Mesothelial cell of epicardium (in vitro differentiated cells): ENCODE measurements at regions not wholly inside any gene's neighbourhood (a gene's known extent, or its start where the extent isn't known, plus 50 kb on each side); places are given as distances from the start of the nearest gene placed in this dataset.
"Not testable (repeated sequence)": the region's sequence is repeated elsewhere in the genome, so short reads cannot be mapped to it uniquely, and the experiment has no call there.

ENCODE experiments used
- DNase-seq, 2 experiments: peaks; one replicate each; pipeline ENCODE4 v3.0.0; 2021; ENCODE audit warnings: low spot score in 2 of 2; ENCODE audit not compliant: unreplicated experiment in 2 of 2
- H3K27ac Mint-ChIP-seq: 2 replicates; pipeline ENCODE4 v1.8.0; 2021; ENCODE audit warnings: mixed read lengths
- H3K27me3 Mint-ChIP-seq: 2 replicates; pipeline ENCODE4 v1.8.0; 2021; ENCODE audit warnings: low read depth, mixed read lengths
- H3K36me3 Mint-ChIP-seq: 2 replicates; pipeline ENCODE4 v1.8.0; 2021; ENCODE audit warnings: mixed read lengths
- H3K4me1 Mint-ChIP-seq: 2 replicates; pipeline ENCODE4 v1.8.0; 2021; ENCODE audit warnings: mixed read lengths
- H3K4me3 Mint-ChIP-seq: 2 replicates; pipeline ENCODE4 v1.8.0; 2021; ENCODE audit warnings: mild to moderate bottlenecking, moderate library complexity, mixed read lengths
- H3K9me3 Mint-ChIP-seq: 2 replicates; pipeline ENCODE4 v1.8.0; 2021; ENCODE audit warnings: mixed read lengths
- TF ChIP-seq, protein P1 (sequence below): fragments of 200-600 bp; sonication (generic); IDR thresholded peaks from one replicate; pipeline ENCODE4 v1.5.0; 2021; ENCODE audit warnings: antibody characterized with exemption; ENCODE audit not compliant: unreplicated experiment

GRCh38 chr5:83404182-83404716 lies 67.3 kb upstream of the VCAN start:
- no peaks in the 10 kb centered on the region for H3K27me3 Mint-ChIP-seq
- no peak for DNase-seq
- H3K4me1 Mint-ChIP-seq: peaks cover 37% of the 10 kb centered on the region
- TF ChIP-seq, protein P1, sequence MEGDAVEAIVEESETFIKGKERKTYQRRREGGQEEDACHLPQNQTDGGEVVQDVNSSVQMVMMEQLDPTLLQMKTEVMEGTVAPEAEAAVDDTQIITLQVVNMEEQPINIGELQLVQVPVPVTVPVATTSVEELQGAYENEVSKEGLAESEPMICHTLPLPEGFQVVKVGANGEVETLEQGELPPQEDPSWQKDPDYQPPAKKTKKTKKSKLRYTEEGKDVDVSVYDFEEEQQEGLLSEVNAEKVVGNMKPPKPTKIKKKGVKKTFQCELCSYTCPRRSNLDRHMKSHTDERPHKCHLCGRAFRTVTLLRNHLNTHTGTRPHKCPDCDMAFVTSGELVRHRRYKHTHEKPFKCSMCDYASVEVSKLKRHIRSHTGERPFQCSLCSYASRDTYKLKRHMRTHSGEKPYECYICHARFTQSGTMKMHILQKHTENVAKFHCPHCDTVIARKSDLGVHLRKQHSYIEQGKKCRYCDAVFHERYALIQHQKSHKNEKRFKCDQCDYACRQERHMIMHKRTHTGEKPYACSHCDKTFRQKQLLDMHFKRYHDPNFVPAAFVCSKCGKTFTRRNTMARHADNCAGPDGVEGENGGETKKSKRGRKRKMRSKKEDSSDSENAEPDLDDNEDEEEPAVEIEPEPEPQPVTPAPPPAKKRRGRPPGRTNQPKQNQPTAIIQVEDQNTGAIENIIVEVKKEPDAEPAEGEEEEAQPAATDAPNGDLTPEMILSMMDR: no peak
- H3K36me3 Mint-ChIP-seq: no peaks in the 10 kb centered on the region
- no peak overlapping the region for H3K4me3 Mint-ChIP-seq
- peaks cover 6% of the 10 kb centered on the region for H3K9me3 Mint-ChIP-seq
- H3K27ac Mint-ChIP-seq: no peak overlapping the region

- DNase-seq: no peak
- Mint-ChIP-seq H3K27ac (no peak overlapping the region), H3K36me3 (peaks cover 11% of the 10 kb centered on the region), H3K27me3 (no peaks in the 10 kb centered on the region), H3K4me3 (no peak overlapping the region), H3K4me1 (peaks cover 29% of the 10 kb centered on the region), H3K9me3 (peaks cover 20% of the 10 kb centered on the region)
- TF ChIP-seq, protein P1: no peak
These were observed 65.9 kb upstream of the VCAN start for GRCh38 chr5:83405662-83406061.

DNA sequence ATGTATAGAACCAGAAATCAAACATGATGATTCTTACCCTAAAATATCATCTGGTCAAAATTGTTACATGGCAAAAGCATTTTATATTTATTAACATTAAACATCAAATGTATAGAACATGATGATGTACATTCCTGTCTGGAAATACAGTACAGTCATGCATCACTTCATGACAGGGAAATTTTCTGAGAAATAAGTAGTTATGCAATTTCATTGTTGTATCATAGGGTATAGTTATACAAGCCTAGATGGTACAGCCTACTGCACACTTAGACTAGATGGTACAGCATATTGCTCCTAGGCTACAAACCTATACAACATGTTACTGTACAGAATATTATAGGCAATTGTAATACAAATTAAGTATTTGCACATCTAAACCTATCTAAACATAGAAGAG lies 64.6 kb upstream of the VCAN start:
- Mint-ChIP-seq H3K36me3 (peaks cover 17% of the 10 kb centered on the region), H3K4me3 (no peak overlapping the region), H3K27me3 (no peaks in the 10 kb centered on the region), H3K27ac (no peak overlapping the region), H3K9me3 (peaks cover 32% of the 10 kb centered on the region), H3K4me1 (peaks cover 17% of the 10 kb centered on the region)
- TF ChIP-seq, protein P1: no peak
- DNase-seq: no peak

DNA sequence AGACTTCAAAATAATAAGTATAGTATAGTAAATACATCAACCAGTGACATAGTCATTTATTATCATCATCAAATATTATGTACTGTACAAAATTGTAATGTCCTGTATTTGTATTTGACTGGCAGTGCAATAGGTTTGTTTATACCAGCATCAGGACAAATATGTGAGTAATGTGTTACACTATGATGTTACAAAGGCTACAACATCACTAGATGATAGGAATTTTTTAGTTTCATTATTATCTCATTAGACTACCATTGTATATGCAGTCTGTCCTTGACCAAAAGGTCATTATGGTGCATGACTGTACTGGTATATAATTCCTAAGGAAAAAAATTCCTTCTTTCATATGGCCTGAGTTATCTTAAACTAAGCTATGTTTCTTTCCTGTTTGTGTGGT lies 63.6 kb upstream of the VCAN start:
- peaks cover 16% of the 10 kb centered on the region for H3K4me1 Mint-ChIP-seq
- no peak for DNase-seq
- H3K36me3 Mint-ChIP-seq: peaks cover 17% of the 10 kb centered on the region
- peaks cover 42% of the 10 kb centered on the region for H3K9me3 Mint-ChIP-seq
- H3K27ac Mint-ChIP-seq: no peak overlapping the region
- H3K27me3 Mint-ChIP-seq: no peaks in the 10 kb centered on the region
- TF ChIP-seq, protein P1: no peak
- no peak overlapping the region for H3K4me3 Mint-ChIP-seq

DNA sequence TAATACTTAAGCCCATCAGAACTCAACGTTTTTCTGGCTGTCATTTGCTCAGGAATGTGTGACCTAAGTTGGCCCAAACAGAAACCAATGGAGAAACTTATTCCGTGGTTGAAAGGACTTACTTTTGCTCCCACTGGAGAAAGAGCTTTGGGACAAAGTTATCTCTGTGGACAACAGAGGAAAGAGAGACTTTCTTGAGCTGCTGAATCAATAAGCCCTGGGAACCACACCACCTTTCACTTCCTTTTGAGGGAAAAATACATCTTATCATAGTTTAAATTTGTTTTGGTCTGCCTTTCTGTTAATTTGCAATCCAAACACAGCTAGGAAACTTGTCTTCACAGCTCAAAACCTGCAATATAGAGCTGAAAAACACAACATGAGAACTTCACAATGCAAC lies 62.8 kb upstream of the VCAN start:
- Mint-ChIP-seq H3K4me3 (no peak overlapping the region), H3K4me1 (peaks cover 16% of the 10 kb centered on the region), H3K36me3 (peaks cover 17% of the 10 kb centered on the region), H3K27ac (no peak overlapping the region), H3K9me3 (peaks cover 43% of the 10 kb centered on the region), H3K27me3 (no peaks in the 10 kb centered on the region)
- DNase-seq: no peak
- TF ChIP-seq, protein P1: no peak

- H3K27ac Mint-ChIP-seq, H3K27me3 Mint-ChIP-seq, H3K4me3 Mint-ChIP-seq, DNase-seq, H3K4me1 Mint-ChIP-seq: not testable (repeated sequence)
- H3K36me3 Mint-ChIP-seq: peaks cover 17% of the 10 kb centered on the region
- H3K9me3 Mint-ChIP-seq: peaks cover 43% of the 10 kb centered on the region
These were observed 61.8 kb upstream of the VCAN start for GRCh38 chr5:83409776-83410175.

DNA sequence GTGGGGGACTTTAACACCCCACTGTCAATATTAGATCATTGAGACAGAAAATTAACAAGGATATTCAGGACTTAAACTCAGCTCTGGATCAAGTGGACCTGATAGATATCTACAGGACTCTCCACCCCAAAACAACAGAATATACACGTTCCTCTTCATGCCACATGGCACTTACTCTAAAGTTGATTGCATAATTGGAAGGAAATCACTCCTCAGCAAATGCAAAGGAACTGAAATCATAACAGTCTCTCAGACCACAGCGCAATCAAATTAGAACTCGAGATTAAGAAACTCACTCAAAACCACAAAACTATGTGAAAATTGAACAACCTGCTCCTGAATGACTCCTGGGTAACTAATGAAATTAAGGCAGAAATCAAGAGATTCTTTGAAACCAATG lies 61.2 kb upstream of the VCAN start:
- H3K27ac Mint-ChIP-seq, H3K4me3 Mint-ChIP-seq, H3K27me3 Mint-ChIP-seq, H3K4me1 Mint-ChIP-seq, DNase-seq: not testable (repeated sequence)
- Mint-ChIP-seq H3K36me3 (peaks cover 17% of the 10 kb centered on the region), H3K9me3 (peaks cover 43% of the 10 kb centered on the region)
